ENCODE measurements at regions not wholly inside any gene's neighbourhood (a gene's known extent, or its start where the extent isn't known, plus 50 kb on each side); places are given as distances from the start of the nearest gene placed in this dataset.

DNA sequence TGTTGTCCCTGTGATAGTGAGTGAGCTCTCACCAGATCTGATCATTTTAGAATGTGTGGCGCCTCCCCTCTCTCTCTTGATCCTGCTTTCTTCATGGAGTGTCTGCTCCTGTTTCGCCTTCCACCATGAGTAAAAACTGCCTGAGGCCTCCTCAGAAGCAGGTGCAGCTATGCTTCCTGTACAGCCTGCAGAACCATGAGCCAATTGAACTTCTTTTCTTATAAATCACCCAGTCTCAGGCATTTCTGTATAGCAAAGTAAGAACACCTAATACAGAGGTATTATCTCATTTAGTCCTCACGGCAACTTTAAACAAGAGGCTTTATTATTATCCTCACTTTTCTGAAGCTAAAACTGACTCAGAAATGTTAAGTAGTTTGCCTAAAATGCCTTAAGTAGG is 81.3 kb upstream of the BTG1 start (continued):
- TF ChIP-seq, protein P1, sequence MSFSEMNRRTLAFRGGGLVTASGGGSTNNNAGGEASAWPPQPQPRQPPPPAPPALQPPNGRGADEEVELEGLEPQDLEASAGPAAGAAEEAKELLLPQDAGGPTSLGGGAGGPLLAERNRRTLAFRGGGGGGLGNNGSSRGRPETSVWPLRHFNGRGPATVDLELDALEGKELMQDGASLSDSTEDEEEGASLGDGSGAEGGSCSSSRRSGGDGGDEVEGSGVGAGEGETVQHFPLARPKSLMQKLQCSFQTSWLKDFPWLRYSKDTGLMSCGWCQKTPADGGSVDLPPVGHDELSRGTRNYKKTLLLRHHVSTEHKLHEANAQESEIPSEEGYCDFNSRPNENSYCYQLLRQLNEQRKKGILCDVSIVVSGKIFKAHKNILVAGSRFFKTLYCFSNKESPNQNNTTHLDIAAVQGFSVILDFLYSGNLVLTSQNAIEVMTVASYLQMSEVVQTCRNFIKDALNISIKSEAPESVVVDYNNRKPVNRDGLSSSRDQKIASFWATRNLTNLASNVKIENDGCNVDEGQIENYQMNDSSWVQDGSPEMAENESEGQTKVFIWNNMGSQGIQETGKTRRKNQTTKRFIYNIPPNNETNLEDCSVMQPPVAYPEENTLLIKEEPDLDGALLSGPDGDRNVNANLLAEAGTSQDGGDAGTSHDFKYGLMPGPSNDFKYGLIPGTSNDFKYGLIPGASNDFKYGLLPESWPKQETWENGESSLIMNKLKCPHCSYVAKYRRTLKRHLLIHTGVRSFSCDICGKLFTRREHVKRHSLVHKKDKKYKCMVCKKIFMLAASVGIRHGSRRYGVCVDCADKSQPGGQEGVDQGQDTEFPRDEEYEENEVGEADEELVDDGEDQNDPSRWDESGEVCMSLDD (tag by site-specific recombination; IDR thresholded peaks at IDR 0.05) = no peak
- no peak for TF ChIP-seq ZNF530 (tag by site-specific recombination; IDR thresholded peaks at IDR 0.05; ENCODE audit: low read depth)
- TF ChIP-seq ZNF366 (tag by site-specific recombination; conservative IDR thresholded peaks at IDR 0.05) = no peak
- TF ChIP-seq ZNF155 (tag by site-specific recombination; IDR thresholded peaks at IDR 0.05) = no peak

DNA sequence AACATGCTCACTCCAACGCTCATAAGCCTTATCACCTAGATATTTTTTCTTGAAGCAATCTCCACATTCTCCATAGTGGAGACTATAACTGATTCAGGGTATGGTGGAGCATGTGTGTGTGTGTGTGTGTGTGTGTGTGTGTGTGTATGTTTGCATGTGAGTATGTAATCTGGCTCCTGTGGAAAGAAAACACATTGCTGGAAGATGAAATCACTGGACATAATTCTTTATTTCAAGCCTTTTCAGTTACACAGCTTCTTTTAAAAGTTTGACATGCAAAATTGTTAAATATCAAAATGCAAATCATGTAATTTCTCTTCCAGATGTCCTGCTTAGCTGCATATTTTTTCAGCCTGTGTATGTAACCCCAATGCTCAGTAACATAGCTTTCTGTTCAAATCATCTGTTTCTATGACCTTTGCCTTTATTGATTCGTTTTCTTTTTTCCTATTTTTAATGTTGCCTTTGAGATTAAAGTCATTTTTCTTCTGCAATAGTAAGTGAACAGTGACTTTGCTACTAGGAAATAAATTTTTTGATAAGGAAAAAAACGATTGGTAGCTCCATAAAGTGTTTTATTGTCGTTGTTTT is 80.5 kb upstream of the BTG1 start:
- CTCF ChIA-PET = no interaction called here
- POLR2A ChIA-PET = interaction anchor here (1.1 kb wide), 1 partner anchor 80 kb away, joined by 4 read pairs; the partner anchor contains the start of gene BTG1
- no peak for TF ChIP-seq ZNF707 (tag by site-specific recombination; IDR thresholded peaks at IDR 0.05)
- TF ChIP-seq, protein P2, sequence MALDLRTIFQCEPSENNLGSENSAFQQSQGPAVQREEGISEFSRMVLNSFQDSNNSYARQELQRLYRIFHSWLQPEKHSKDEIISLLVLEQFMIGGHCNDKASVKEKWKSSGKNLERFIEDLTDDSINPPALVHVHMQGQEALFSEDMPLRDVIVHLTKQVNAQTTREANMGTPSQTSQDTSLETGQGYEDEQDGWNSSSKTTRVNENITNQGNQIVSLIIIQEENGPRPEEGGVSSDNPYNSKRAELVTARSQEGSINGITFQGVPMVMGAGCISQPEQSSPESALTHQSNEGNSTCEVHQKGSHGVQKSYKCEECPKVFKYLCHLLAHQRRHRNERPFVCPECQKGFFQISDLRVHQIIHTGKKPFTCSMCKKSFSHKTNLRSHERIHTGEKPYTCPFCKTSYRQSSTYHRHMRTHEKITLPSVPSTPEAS (tag by site-specific recombination; IDR thresholded peaks at IDR 0.05) = peak; percentile 49; the same call in 1 of the 2 replicates
- TF ChIP-seq ZFHX2 (tag by site-specific recombination; conservative IDR thresholded peaks at IDR 0.05) = no peak
- TF ChIP-seq EGR2 (tag by site-specific recombination; IDR thresholded peaks at IDR 0.05; ENCODE audit: low read depth) = no peak
- H3K9me3 ChIP-seq (ENCODE audit: control insufficient read depth, insufficient read depth, low read depth, low read length) = no peaks in the 10 kb centered on the region
- H3K27ac ChIP-seq (ENCODE audit: extremely low read depth, low read depth, low read length) = no peak overlapping the region
- no peaks in the 10 kb centered on the region for H3K36me3 ChIP-seq (ENCODE audit: control insufficient read depth in 2 of 2, insufficient read depth in 1 of 2, low read length in 2 of 2)
- peaks cover 2% of the 10 kb centered on the region; the same call in 1 of the 2 replicates for H3K4me1 ChIP-seq (ENCODE audit: control insufficient read depth, insufficient read depth, low read length)
- no peak overlapping the region for H3K4me3 ChIP-seq (ENCODE audit: low read depth, low read length)

DNA sequence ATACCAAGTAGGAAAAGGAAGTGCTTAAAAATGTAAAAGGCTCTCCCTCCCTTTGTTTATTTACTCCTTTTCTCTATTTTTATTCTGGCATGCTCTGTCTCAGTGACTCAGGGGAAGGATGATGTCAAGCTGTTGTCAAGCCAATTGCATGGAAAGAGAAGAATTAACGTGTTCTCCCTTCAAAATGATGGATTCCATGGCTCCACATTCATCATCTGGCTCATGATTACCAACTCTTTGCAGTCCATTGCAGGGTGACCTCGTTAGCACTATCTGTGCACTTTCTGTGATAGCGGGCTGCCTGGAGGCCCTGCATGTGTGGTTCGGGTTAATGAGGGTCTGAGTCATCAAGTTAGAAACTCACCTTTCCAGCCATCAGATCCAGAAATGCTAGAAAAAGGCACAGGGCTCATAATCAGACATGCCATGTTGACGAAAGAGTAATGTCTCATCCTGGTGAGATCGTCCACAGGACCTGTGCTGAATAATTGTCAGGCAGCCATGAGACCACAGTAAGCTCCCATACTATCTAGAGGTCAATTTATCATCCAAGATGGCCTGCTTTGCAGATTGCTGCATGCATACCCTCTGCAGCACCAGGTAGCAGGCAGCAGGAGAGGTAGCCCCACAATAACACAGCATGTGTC is 79.2 kb upstream of the BTG1 start:
- H3K27ac ChIP-seq (ENCODE audit: extremely low read depth, low read depth, low read length) = no peak overlapping the region
- ChIA-PET POLR2A (interaction anchor here (0.6 kb wide), 1 partner anchor 22 kb away, joined by 3 read pairs; no protein-coding TSS in a partner anchor), CTCF (interaction anchor here (0.6 kb wide), 1 partner anchor 434 kb away, joined by 6 read pairs; no protein-coding TSS in a partner anchor)
- H3K36me3 ChIP-seq (ENCODE audit: control insufficient read depth in 2 of 2, insufficient read depth in 1 of 2, low read length in 2 of 2) = no peaks in the 10 kb centered on the region
- H3K9me3 ChIP-seq (ENCODE audit: control insufficient read depth, insufficient read depth, low read depth, low read length) = no peaks in the 10 kb centered on the region
- peaks cover 2% of the 10 kb centered on the region; the same call in 1 of the 2 replicates for H3K4me1 ChIP-seq (ENCODE audit: control insufficient read depth, insufficient read depth, low read length)
- no peak overlapping the region for H3K4me3 ChIP-seq (ENCODE audit: low read depth, low read length)
- no peak for TF ChIP-seq ZBTB20 (tag by site-specific recombination; IDR thresholded peaks at IDR 0.05)
- TF ChIP-seq, protein P3, sequence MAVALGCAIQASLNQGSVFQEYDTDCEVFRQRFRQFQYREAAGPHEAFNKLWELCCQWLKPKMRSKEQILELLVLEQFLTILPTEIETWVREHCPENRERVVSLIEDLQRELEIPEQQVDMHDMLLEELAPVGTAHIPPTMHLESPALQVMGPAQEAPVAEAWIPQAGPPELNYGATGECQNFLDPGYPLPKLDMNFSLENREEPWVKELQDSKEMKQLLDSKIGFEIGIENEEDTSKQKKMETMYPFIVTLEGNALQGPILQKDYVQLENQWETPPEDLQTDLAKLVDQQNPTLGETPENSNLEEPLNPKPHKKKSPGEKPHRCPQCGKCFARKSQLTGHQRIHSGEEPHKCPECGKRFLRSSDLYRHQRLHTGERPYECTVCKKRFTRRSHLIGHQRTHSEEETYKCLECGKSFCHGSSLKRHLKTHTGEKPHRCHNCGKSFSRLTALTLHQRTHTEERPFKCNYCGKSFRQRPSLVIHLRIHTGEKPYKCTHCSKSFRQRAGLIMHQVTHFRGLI (tag by site-specific recombination; IDR thresholded peaks at IDR 0.05) = no peak
- TF ChIP-seq ZNF174 (tag by site-specific recombination; IDR thresholded peaks at IDR 0.05) = no peak
- TF ChIP-seq SP3 (tag by site-specific recombination; IDR thresholded peaks at IDR 0.05) = no peak; the same call in 1 of the 2 replicates
- no peak for TF ChIP-seq ZNF549 (tag by site-specific recombination; IDR thresholded peaks at IDR 0.05)
- no peak for TF ChIP-seq ZNF571 (tag by site-specific recombination; IDR thresholded peaks at IDR 0.05)
- TF ChIP-seq, protein P4, sequence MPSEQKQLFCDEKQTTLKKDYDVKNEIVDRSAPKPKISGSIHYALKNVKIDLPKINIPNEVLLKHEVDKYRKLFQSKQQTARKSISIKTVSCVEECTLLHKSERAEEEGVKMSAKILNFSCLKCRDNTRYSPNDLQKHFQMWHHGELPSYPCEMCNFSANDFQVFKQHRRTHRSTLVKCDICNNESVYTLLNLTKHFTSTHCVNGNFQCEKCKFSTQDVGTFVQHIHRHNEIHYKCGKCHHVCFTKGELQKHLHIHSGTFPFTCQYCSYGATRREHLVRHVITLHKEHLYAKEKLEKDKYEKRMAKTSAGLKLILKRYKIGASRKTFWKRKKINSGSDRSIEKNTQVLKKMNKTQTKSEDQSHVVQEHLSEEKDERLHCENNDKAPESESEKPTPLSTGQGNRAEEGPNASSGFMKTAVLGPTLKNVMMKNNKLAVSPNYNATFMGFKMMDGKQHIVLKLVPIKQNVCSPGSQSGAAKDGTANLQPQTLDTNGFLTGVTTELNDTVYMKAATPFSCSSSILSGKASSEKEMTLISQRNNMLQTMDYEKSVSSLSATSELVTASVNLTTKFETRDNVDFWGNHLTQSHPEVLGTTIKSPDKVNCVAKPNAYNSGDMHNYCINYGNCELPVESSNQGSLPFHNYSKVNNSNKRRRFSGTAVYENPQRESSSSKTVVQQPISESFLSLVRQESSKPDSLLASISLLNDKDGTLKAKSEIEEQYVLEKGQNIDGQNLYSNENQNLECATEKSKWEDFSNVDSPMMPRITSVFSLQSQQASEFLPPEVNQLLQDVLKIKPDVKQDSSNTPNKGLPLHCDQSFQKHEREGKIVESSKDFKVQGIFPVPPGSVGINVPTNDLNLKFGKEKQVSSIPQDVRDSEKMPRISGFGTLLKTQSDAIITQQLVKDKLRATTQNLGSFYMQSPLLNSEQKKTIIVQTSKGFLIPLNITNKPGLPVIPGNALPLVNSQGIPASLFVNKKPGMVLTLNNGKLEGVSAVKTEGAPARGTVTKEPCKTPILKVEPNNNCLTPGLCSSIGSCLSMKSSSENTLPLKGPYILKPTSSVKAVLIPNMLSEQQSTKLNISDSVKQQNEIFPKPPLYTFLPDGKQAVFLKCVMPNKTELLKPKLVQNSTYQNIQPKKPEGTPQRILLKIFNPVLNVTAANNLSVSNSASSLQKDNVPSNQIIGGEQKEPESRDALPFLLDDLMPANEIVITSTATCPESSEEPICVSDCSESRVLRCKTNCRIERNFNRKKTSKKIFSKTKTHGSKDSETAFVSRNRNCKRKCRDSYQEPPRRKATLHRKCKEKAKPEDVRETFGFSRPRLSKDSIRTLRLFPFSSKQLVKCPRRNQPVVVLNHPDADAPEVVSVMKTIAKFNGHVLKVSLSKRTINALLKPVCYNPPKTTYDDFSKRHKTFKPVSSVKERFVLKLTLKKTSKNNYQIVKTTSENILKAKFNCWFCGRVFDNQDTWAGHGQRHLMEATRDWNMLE (tag by site-specific recombination; conservative IDR thresholded peaks at IDR 0.05; ENCODE audit: low read depth) = no peak
- TF ChIP-seq, protein P5, sequence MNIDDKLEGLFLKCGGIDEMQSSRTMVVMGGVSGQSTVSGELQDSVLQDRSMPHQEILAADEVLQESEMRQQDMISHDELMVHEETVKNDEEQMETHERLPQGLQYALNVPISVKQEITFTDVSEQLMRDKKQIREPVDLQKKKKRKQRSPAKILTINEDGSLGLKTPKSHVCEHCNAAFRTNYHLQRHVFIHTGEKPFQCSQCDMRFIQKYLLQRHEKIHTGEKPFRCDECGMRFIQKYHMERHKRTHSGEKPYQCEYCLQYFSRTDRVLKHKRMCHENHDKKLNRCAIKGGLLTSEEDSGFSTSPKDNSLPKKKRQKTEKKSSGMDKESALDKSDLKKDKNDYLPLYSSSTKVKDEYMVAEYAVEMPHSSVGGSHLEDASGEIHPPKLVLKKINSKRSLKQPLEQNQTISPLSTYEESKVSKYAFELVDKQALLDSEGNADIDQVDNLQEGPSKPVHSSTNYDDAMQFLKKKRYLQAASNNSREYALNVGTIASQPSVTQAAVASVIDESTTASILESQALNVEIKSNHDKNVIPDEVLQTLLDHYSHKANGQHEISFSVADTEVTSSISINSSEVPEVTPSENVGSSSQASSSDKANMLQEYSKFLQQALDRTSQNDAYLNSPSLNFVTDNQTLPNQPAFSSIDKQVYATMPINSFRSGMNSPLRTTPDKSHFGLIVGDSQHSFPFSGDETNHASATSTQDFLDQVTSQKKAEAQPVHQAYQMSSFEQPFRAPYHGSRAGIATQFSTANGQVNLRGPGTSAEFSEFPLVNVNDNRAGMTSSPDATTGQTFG (tag by site-specific recombination; IDR thresholded peaks at IDR 0.05; ENCODE audit: borderline replicate concordance) = no peak
- TF ChIP-seq YY2 (tag by site-specific recombination; IDR thresholded peaks at IDR 0.05) = 0 out of 2 replicates have a peak, but pooled peaks have one; percentile 17
- no peak for TF ChIP-seq ZNF529 (tag by site-specific recombination; IDR thresholded peaks at IDR 0.05; ENCODE audit: insufficient replicate concordance)
